GM12891 (cell line): ENCODE measurements at regions not wholly inside any gene's neighbourhood (a gene's known extent, or its start where the extent isn't known, plus 50 kb on each side); places are given as distances from the start of the nearest gene placed in this dataset.

Source experiments
- PAX5 ChIP-seq: IDR thresholded peaks from 2 replicates; pipeline ENCODE4 v1.6.1; 2011; ENCODE audit warnings: low read length, moderate library complexity, mild to moderate bottlenecking; ENCODE audit not compliant: insufficient read depth, severe bottlenecking
- POLR2A ChIP-seq: IDR thresholded peaks from 2 replicates; pipeline ENCODE4 v1.6.1; 2011; ENCODE audit warnings: low read depth, low read length, control low read depth
- POLR2AphosphoS5 ChIP-seq: IDR thresholded peaks from 2 replicates; pipeline ENCODE4 v1.6.1; 2011; ENCODE audit warnings: low read depth, low read length, control low read depth
- POU2F2 ChIP-seq: IDR thresholded peaks from 2 replicates; pipeline ENCODE4 v1.6.1; 2011; ENCODE audit warnings: low read depth, mild to moderate bottlenecking, control low read depth, low read length, moderate library complexity
- SPI1 ChIP-seq: IDR thresholded peaks from 2 replicates; pipeline ENCODE4 v1.6.1; 2011; ENCODE audit warnings: low read depth, low read length, control low read depth
- TAF1 ChIP-seq: IDR thresholded peaks from 2 replicates; pipeline ENCODE4 v1.6.1; 2011; ENCODE audit warnings: low read depth, low read length, control low read depth

DNA sequence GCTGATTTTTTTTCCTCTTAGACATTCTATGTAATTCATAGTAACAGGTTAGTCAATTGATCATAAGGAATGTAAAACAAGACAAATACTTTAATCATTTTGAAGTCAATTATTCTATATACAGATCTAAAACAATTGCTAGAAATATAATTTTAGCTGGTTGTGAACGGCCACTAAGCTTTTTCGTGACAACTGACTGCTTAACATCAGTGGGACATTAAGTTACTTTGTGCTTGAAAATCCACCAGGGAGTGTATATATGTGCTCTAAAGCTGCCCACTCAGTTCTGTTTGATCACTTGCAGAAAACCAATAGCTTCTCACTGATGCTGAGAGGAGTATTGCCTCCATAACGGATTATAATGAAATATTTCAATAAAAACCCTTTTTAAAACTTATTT is 370.2 kb upstream of the CCNH start:
- no peak for TF ChIP-seq POLR2A
- TF ChIP-seq POLR2AphosphoS5 = no peak
- no peak for TF ChIP-seq SPI1
- no peak for TF ChIP-seq TAF1
- no peak for TF ChIP-seq PAX5
- no peak for TF ChIP-seq POU2F2
